GM12878 (cell line): ENCODE measurements at regions not wholly inside any gene's neighbourhood (a gene's known extent, or its start where the extent isn't known, plus 50 kb on each side); places are given as distances from the start of the nearest gene placed in this dataset.

Source experiments
- ATAC-seq: fragments of 200-7000 bp; cut with Tn5 transposase; 3 replicates; pipeline ENCODE4 v1.9.1; 2020; ENCODE audit warnings: mild to moderate bottlenecking, moderate library complexity
- BruUV-seq: library from RNA; stranded (reverse); fragments of 400-500 nt; replicated peaks from 2 replicates; lab custom pipeline; 2021; lab: Mats Ljungman, UMichigan
- CTCF ChIA-PET: fragments of 300-600 bp; sonication (Branson Sonifier 250); formaldehyde crosslinking; extraction: SDS; loops from one replicate; lab custom pipeline; 2021; ENCODE audit warnings: inconsistent platforms; lab: Yijun Ruan, JAX
- POLR2A ChIA-PET: fragments of 350-600 bp; formaldehyde crosslinking; extraction: SDS; loops from one replicate; lab custom pipeline; 2021; ENCODE audit warnings: inconsistent platforms; lab: Charles Lee
- RAD21 ChIA-PET: fragments of 300-600 bp; sonication (Branson Sonifier 250); formaldehyde crosslinking; loops from one replicate; lab custom pipeline; 2023; ENCODE audit warnings: antibody characterized with exemption; ENCODE audit not compliant: unreplicated experiment; lab: Charles Lee
- SMC1A ChIA-PET: fragments of 300-600 bp; sonication (Branson Sonifier 250); formaldehyde crosslinking; loops from one replicate; lab custom pipeline; 2023; ENCODE audit not compliant: unreplicated experiment, uncharacterized antibody; lab: Charles Lee
- DNase-seq: peaks from one replicate; pipeline ENCODE4 v3.0.0-alpha.2; 2011; ENCODE audit warnings: low read depth, low spot score
- FAIRE-seq: peaks from 3 replicates; lab custom pipeline; 2011; peaks lifted over from hg19 to GRCh38; lab: Jason Lieb, UNC
- H2AFZ ChIP-seq: 2 replicates; pipeline ENCODE4 v1.6.0; 2011; ENCODE audit warnings: low read depth, low read length, control low read depth; ENCODE audit not compliant: control insufficient read depth
- H3K27ac ChIP-seq: 2 replicates; pipeline ENCODE4 v1.5.1; 2011; ENCODE audit warnings: control low read depth; ENCODE audit not compliant: control insufficient read depth, insufficient read depth
- H3K27me3 ChIP-seq, 2 experiments: replicated peaks in 1 of 2; 2 replicates each; pipeline versions ENCODE4 v1.6.0 to v1.6.1; 2011; ENCODE audit warnings: low read length in 1 of 2; ENCODE audit not compliant: control insufficient read depth in 2 of 2, insufficient read depth in 2 of 2
- H3K36me3 ChIP-seq, 2 experiments: 2 replicates each; pipeline ENCODE4 v1.5.1; 2011; ENCODE audit warnings: low read length in 1 of 2; ENCODE audit not compliant: control insufficient read depth in 2 of 2, insufficient read depth in 2 of 2
- H3K4me1 ChIP-seq: 2 replicates; pipeline ENCODE4 v1.6.1; 2011; ENCODE audit warnings: mild to moderate bottlenecking, low read length, moderate library complexity, mixed read lengths; ENCODE audit not compliant: control insufficient read depth, insufficient read depth
- H3K4me2 ChIP-seq: 2 replicates; pipeline ENCODE4 v1.6.0; 2011; ENCODE audit warnings: control low read depth; ENCODE audit not compliant: control insufficient read depth, insufficient read depth
- H3K4me3 ChIP-seq: fragments of 200-600 bp; sonication (generic); 2 replicates; pipeline ENCODE4 v1.5.1; 2016
- H3K79me2 ChIP-seq: 2 replicates; pipeline ENCODE4 v1.6.0; 2011; ENCODE audit warnings: low read length; ENCODE audit not compliant: control insufficient read depth, insufficient read depth
- H3K9ac ChIP-seq: 2 replicates; pipeline ENCODE4 v1.8.0; 2011; ENCODE audit warnings: low read length, control low read depth, mixed read lengths; ENCODE audit not compliant: control insufficient read depth, insufficient read depth
- H3K9me3 ChIP-seq: replicated peaks from 3 replicates; pipeline ENCODE4 v1.5.1; 2011; ENCODE audit warnings: mild to moderate bottlenecking, low read length; ENCODE audit not compliant: control insufficient read depth, insufficient read depth
- H4K20me1 ChIP-seq: 2 replicates; pipeline ENCODE4 v1.6.0; 2011; ENCODE audit not compliant: control insufficient read depth, insufficient read depth
- ASH2L ChIP-seq: fragments of 300-600, 200-600 bp; sonication (generic); IDR thresholded peaks from 2 replicates; pipeline ENCODE4 v1.6.1; 2017; ENCODE audit warnings: low read depth, mild to moderate bottlenecking, borderline replicate concordance
- BACH1 ChIP-seq: fragments of 450-650 bp; IDR thresholded peaks from 2 replicates; pipeline ENCODE4 v1.6.1; 2017; ENCODE audit warnings: mild to moderate bottlenecking, borderline replicate concordance
- BMI1 ChIP-seq: fragments of 450-650 bp; IDR thresholded peaks from 2 replicates; pipeline ENCODE4 v1.6.1; 2016; ENCODE audit warnings: mild to moderate bottlenecking, moderate library complexity, borderline replicate concordance
- CHD1 ChIP-seq: IDR thresholded peaks from 2 replicates; pipeline ENCODE4 v1.6.1; 2012; ENCODE audit warnings: low read depth, low read length, improper control_type of control experiment
- CREM ChIP-seq: IDR thresholded peaks from 2 replicates; pipeline ENCODE4 v1.6.1; 2014; ENCODE audit warnings: antibody characterized with exemption, low read depth
- E2F4 ChIP-seq: IDR thresholded peaks from 2 replicates; pipeline ENCODE4 v1.6.1; 2012; ENCODE audit warnings: low read depth, low read length, improper control_type of control experiment
- E4F1 ChIP-seq: fragments of 450-650 bp; IDR thresholded peaks from 2 replicates; pipeline ENCODE4 v1.6.1; 2018; ENCODE audit warnings: borderline replicate concordance, mild to moderate bottlenecking; ENCODE audit not compliant: partially characterized antibody
- EP300 ChIP-seq, 2 experiments: fragments of 150-350 bp in 1 of 2; IDR thresholded peaks; 2 replicates each; pipeline ENCODE4 v1.6.1; 2011 to 2012; ENCODE audit warnings: low read depth in 2 of 2, low read length in 2 of 2, borderline replicate concordance in 1 of 2, improper control_type of control experiment in 1 of 2, inconsistent platforms in 1 of 2; ENCODE audit not compliant: control insufficient read depth in 1 of 2
- HDGF ChIP-seq: fragments of 450-650 bp; IDR thresholded peaks from 2 replicates; pipeline ENCODE4 v1.6.1; 2016; ENCODE audit warnings: antibody characterized with exemption
- KAT2A ChIP-seq: conservative IDR thresholded peaks from 2 replicates; pipeline ENCODE4 v1.6.1; 2011; ENCODE audit warnings: low read depth, low read length; ENCODE audit not compliant: control insufficient read depth
- LARP7 ChIP-seq: fragments of 450-650 bp; IDR thresholded peaks from 2 replicates; pipeline ENCODE4 v1.6.1; 2017; ENCODE audit warnings: mild to moderate bottlenecking
- MXI1 ChIP-seq: fragments of 150-350 bp; IDR thresholded peaks from 2 replicates; pipeline ENCODE4 v1.6.1; 2011; ENCODE audit warnings: low read depth, mild to moderate bottlenecking, inconsistent platforms, low read length, improper control_type of control experiment
- SMAD1 ChIP-seq: fragments of 450-650 bp; IDR thresholded peaks from 2 replicates; pipeline ENCODE4 v1.6.1; 2018; ENCODE audit warnings: mild to moderate bottlenecking, low read depth; ENCODE audit not compliant: partially characterized antibody
- SP1 ChIP-seq: IDR thresholded peaks from one replicate; pipeline ENCODE4 v1.6.1; 2011; ENCODE audit warnings: low read depth, low read length
- STAT3 ChIP-seq: IDR thresholded peaks from 2 replicates; pipeline ENCODE4 v1.6.1; 2011; ENCODE audit warnings: low read depth, low read length, improper control_type of control experiment
- SUZ12 ChIP-seq: fragments of 200-600 bp; sonication (generic); IDR thresholded peaks from one replicate; pipeline ENCODE4 v1.6.1; 2018; ENCODE audit warnings: antibody characterized with exemption, mild to moderate bottlenecking; ENCODE audit not compliant: unreplicated experiment
- TCF12 ChIP-seq: IDR thresholded peaks from 2 replicates; pipeline ENCODE4 v1.6.1; 2011; ENCODE audit warnings: low read depth, mild to moderate bottlenecking, low read length
- WGBS: methylation state at CpG from one replicate; pipeline ENCODE4 v1.1.6; 2016; ENCODE audit warnings: low lambda C conversion rate; ENCODE audit not compliant: insufficient replicate concordance, insufficient coverage; ENCODE audit errors: missing lambda C conversion rate; 5-methylcytosine and 5-hydroxymethylcytosine counted together
- in situ Hi-C: fragments of 300-500 bp; cut with MboI; formaldehyde crosslinking; loops from 9 replicates; pipeline ENCODE4 v1.14.3; 2018; ENCODE audit warnings: mixed read lengths
- intact Hi-C: fragments of 100-400 bp; cut with micrococcal nuclease; formaldehyde crosslinking; loops from one replicate; pipeline ENCODE4 v1.14.2; 2022; ENCODE audit not compliant: unreplicated experiment

- no peak for TF ChIP-seq ASH2L
- no peak for TF ChIP-seq MXI1
- no peak for TF ChIP-seq KAT2A
- no peak for TF ChIP-seq E4F1
Observed at GRCh38 chr6:167759206-167759605, 67.5 kb upstream of the AFDN start (continued).

GRCh38 chr6:167759912-167760311 lies 66.8 kb upstream of the AFDN start:
- intact Hi-C loops (no loop called here), in situ Hi-C loops (no loop called here)
- H3K27ac ChIP-seq, result no peak overlapping the region
- H3K4me3 ChIP-seq, result no peak overlapping the region
- no peak overlapping the region for H2AFZ ChIP-seq
- ATAC-seq (no peak), FAIRE-seq (no peak), DNase-seq (no peak)
- BruUV-seq, result no TSS peak
- H3K9ac ChIP-seq, result no peak overlapping the region
- no peaks in the 10 kb centered on the region for H3K9me3 ChIP-seq
- POLR2A ChIA-PET, result no interaction called here
- no peaks in the 10 kb centered on the region for H3K27me3 ChIP-seq
- H4K20me1 ChIP-seq, result no peaks in the 10 kb centered on the region
- SMC1A ChIA-PET, result no interaction called here
- no peaks in the 10 kb centered on the region for H3K4me1 ChIP-seq
- TF ChIP-seq SUZ12 (no peak), STAT3 (no peak), HDGF (no peak), CHD1 (no peak), TCF12 (no peak), SP1 (no peak), MXI1 (no peak), SMAD1 (no peak), CREM (no peak), BMI1 (no peak), EP300 (IDR thresholded peaks at IDR 0.05; ENCODE audit: borderline replicate concordance in 1 of 2, control insufficient read depth in 1 of 2, low read depth in 2 of 2, low read length in 2 of 2) (no peak), LARP7 (no peak), BACH1 (no peak), E2F4 (no peak)
- no peaks in the 10 kb centered on the region for H3K79me2 ChIP-seq
- RAD21 ChIA-PET, result no interaction called here
- WGBS, result 45% methylated on average over 17 of the region's 17 CpGs
- CTCF ChIA-PET, result no interaction called here
- H3K36me3 ChIP-seq, result no peaks in the 10 kb centered on the region
- no peak overlapping the region for H3K4me2 ChIP-seq
